ENCODE measurements at regions not wholly inside any gene's neighbourhood (a gene's known extent, or its start where the extent isn't known, plus 50 kb on each side); places are given as distances from the start of the nearest gene placed in this dataset.

DNA sequence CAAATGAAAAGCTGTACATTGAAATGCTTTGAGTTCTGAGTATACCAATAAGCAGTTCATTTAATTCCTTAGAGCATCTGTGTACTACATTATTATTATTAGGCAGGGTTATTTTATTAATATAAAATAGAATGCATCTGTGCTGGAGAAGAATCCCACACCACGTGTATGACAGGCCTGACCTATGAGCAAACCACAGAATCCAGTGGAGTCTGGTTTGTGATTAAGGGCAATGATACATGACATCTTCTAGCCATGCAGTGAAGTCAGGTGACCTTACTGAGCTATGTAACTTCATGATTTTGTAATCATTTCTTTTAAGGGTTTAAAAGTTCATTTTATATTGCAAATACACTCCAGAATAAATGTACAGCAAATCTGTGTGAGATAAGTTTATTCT lies 1165.0 kb upstream of the TENM3 start (continued):
- TF ChIP-seq, protein P1, sequence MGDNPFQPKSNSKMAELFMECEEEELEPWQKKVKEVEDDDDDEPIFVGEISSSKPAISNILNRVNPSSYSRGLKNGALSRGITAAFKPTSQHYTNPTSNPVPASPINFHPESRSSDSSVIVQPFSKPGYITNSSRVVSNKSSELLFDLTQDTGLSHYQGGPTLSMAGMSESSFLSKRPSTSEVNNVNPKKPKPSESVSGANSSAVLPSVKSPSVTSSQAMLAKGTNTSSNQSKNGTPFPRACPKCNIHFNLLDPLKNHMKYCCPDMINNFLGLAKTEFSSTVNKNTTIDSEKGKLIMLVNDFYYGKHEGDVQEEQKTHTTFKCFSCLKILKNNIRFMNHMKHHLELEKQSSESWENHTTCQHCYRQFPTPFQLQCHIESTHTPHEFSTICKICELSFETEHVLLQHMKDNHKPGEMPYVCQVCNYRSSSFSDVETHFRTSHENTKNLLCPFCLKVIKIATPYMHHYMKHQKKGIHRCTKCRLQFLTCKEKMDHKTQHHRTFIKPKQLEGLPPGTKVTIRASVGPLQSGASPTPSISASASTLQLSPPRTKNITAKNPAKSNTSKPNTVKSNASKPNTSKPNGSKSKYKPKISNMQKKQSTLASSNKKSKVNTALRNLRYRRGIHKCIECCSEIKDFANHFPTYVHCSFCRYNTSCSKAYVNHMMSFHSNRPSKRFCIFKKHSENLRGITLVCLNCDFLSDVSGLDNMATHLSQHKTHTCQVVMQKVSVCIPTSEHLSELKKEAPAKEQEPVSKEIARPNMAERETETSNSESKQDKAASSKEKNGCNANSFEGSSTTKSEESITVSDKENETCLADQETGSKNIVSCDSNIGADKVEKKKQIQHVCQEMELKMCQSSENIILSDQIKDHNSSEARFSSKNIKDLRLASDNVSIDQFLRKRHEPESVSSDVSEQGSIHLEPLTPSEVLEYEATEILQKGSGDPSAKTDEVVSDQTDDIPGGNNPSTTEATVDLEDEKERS (CRISPR knock-in tag; IDR thresholded peaks at IDR 0.05): no peak
- no peak for TF ChIP-seq PRMT3 (CRISPR knock-in tag; IDR thresholded peaks at IDR 0.05; ENCODE audit: borderline replicate concordance, low read depth)
- no peak for TF ChIP-seq SNAI1 (CRISPR knock-in tag; IDR thresholded peaks at IDR 0.05; ENCODE audit: borderline replicate concordance)
- no peak for TF ChIP-seq ZNF33A (CRISPR knock-in tag; IDR thresholded peaks at IDR 0.05; ENCODE audit: borderline replicate concordance)

- WGBS (ENCODE audit: low lambda C conversion rate): under 1% methylated on average over 6 of the region's 6 CpGs
- intact Hi-C loops (cut with micrococcal nuclease; ENCODE audit: unreplicated experiment): no loop called here
These were observed 1159.3 kb upstream of the TENM3 start for GRCh38 chr4:181083757-181084361.

More at GRCh38 chr4:181083757-181084361, 1159.3 kb upstream of the TENM3 start:
- ATAC-seq (no peak), FAIRE-seq (no peak), DNase-seq (ENCODE audit: low spot score) (no peak)
- in situ Hi-C loops (cut with HindIII; ENCODE audit: extremely low pct_ligation_motif_present, low pct_unique_long_range_greater_than_20kb): no loop called here
- H3K4me1 ChIP-seq (ENCODE audit: insufficient read depth, low read length): no peaks in the 10 kb centered on the region
- no peaks in the 10 kb centered on the region for H3K36me3 ChIP-seq (replicated peaks in 1 of 2; ENCODE audit: control insufficient read depth in 1 of 2, insufficient read depth in 2 of 2, low read length in 2 of 2)
- H3K27ac ChIP-seq (ENCODE audit: extremely low read length, insufficient read depth, low read length): no peak overlapping the region
- H2AFZ ChIP-seq (ENCODE audit: low read length): no peak overlapping the region
- no peaks in the 10 kb centered on the region for H4K20me1 ChIP-seq (ENCODE audit: insufficient read depth, low read length)
- H3K27me3 ChIP-seq (ENCODE audit: control insufficient read depth in 1 of 2, insufficient read depth in 2 of 2, low read length in 2 of 2): no peaks in the 10 kb centered on the region
- H3K9me3 ChIP-seq (ENCODE audit: low read length): no peaks in the 10 kb centered on the region
- no peak overlapping the region for H3K9ac ChIP-seq (ENCODE audit: insufficient read depth, low read depth, low read length)
- H3K79me2 ChIP-seq (ENCODE audit: insufficient read depth, low read length): no peaks in the 10 kb centered on the region
- ChIA-PET POLR2A (no interaction called here), CTCF (ENCODE audit: low intra/inter-chr PET ratio, low total read pairs) (no interaction called here)
- no TSS peak for BruUV-seq (replicated peaks)
- H3K4me2 ChIP-seq (ENCODE audit: low read depth, low read length): no peak overlapping the region
- no peak overlapping the region for H3K4me3 ChIP-seq (replicated peaks in 1 of 3; ENCODE audit: insufficient read depth in 1 of 3, low read depth in 2 of 3, low read length in 3 of 3)
- TF ChIP-seq MATR3 (CRISPR knock-in tag; IDR thresholded peaks at IDR 0.05) (no peak), ZNF430 (CRISPR knock-in tag; IDR thresholded peaks at IDR 0.05) (no peak), ZSCAN22 (CRISPR knock-in tag; IDR thresholded peaks at IDR 0.05) (no peak), FOSL1 (CRISPR knock-in tag; IDR thresholded peaks at IDR 0.05; ENCODE audit: borderline replicate concordance) (no peak), NFYC (CRISPR knock-in tag; IDR thresholded peaks at IDR 0.05) (no peak), MLXIP (CRISPR knock-in tag; IDR thresholded peaks at IDR 0.05; ENCODE audit: borderline replicate concordance) (no peak), ZFY (CRISPR knock-in tag; IDR thresholded peaks at IDR 0.05) (no peak), ZNF83 (CRISPR knock-in tag; IDR thresholded peaks at IDR 0.05; ENCODE audit: borderline replicate concordance) (no peak)
- TF ChIP-seq, protein P2, sequence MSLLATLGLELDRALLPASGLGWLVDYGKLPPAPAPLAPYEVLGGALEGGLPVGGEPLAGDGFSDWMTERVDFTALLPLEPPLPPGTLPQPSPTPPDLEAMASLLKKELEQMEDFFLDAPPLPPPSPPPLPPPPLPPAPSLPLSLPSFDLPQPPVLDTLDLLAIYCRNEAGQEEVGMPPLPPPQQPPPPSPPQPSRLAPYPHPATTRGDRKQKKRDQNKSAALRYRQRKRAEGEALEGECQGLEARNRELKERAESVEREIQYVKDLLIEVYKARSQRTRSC (CRISPR knock-in tag; IDR thresholded peaks at IDR 0.05; ENCODE audit: low read depth): no peak

Data from HepG2 (cell line).